ENCODE measurements at regions not wholly inside any gene's neighbourhood (a gene's known extent, or its start where the extent isn't known, plus 50 kb on each side); places are given as distances from the start of the nearest gene placed in this dataset.

DNA sequence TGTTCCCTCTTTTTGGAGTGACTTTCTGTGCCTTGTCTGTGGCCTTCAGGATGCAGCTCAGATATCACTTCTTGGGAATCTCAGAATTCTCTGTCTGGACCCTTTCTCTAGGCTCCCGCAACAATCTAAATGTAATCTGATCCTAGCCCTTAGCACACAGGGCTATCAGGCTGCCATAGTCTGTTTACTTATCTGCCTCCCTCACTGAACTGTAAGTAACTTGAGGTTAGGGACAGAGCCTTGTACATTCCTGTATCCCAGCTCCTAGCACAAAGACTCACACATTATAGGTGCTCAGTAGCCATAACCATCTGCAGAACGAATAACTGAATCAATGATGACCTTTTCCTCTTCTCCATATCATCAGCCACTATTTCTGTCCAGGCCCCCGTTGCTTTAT, 69.5 kb downstream of the RTL9 start:
- TF ChIP-seq, protein P1, sequence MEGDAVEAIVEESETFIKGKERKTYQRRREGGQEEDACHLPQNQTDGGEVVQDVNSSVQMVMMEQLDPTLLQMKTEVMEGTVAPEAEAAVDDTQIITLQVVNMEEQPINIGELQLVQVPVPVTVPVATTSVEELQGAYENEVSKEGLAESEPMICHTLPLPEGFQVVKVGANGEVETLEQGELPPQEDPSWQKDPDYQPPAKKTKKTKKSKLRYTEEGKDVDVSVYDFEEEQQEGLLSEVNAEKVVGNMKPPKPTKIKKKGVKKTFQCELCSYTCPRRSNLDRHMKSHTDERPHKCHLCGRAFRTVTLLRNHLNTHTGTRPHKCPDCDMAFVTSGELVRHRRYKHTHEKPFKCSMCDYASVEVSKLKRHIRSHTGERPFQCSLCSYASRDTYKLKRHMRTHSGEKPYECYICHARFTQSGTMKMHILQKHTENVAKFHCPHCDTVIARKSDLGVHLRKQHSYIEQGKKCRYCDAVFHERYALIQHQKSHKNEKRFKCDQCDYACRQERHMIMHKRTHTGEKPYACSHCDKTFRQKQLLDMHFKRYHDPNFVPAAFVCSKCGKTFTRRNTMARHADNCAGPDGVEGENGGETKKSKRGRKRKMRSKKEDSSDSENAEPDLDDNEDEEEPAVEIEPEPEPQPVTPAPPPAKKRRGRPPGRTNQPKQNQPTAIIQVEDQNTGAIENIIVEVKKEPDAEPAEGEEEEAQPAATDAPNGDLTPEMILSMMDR (IDR thresholded peaks at IDR 0.05; ENCODE audit: poor library complexity, severe bottlenecking): no peak
- TF ChIP-seq MXI1 (conservative IDR thresholded peaks at IDR 0.05; ENCODE audit: poor library complexity, severe bottlenecking) (no peak), RAD21 (conservative IDR thresholded peaks at IDR 0.05) (no peak), EZH2 (IDR thresholded peaks at IDR 0.05; ENCODE audit: borderline replicate concordance, insufficient read depth, low read length, poor library complexity, severe bottlenecking) (no peak), EP300 (conservative IDR thresholded peaks at IDR 0.05; ENCODE audit: poor library complexity, severe bottlenecking) (no peak), POLR2AphosphoS5 (IDR thresholded peaks at IDR 0.05) (no peak), SMC3 (conservative IDR thresholded peaks at IDR 0.05; ENCODE audit: poor library complexity) (no peak), TAF1 (IDR thresholded peaks at IDR 0.05; ENCODE audit: low read depth) (no peak)
- TF ChIP-seq, protein P2, sequence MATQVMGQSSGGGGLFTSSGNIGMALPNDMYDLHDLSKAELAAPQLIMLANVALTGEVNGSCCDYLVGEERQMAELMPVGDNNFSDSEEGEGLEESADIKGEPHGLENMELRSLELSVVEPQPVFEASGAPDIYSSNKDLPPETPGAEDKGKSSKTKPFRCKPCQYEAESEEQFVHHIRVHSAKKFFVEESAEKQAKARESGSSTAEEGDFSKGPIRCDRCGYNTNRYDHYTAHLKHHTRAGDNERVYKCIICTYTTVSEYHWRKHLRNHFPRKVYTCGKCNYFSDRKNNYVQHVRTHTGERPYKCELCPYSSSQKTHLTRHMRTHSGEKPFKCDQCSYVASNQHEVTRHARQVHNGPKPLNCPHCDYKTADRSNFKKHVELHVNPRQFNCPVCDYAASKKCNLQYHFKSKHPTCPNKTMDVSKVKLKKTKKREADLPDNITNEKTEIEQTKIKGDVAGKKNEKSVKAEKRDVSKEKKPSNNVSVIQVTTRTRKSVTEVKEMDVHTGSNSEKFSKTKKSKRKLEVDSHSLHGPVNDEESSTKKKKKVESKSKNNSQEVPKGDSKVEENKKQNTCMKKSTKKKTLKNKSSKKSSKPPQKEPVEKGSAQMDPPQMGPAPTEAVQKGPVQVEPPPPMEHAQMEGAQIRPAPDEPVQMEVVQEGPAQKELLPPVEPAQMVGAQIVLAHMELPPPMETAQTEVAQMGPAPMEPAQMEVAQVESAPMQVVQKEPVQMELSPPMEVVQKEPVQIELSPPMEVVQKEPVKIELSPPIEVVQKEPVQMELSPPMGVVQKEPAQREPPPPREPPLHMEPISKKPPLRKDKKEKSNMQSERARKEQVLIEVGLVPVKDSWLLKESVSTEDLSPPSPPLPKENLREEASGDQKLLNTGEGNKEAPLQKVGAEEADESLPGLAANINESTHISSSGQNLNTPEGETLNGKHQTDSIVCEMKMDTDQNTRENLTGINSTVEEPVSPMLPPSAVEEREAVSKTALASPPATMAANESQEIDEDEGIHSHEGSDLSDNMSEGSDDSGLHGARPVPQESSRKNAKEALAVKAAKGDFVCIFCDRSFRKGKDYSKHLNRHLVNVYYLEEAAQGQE (IDR thresholded peaks at IDR 0.05; ENCODE audit: borderline replicate concordance): no peak

Measured in neural cell (in vitro differentiated cells).